WTC11 (cell line): ENCODE measurements at regions not wholly inside any gene's neighbourhood (a gene's known extent, or its start where the extent isn't known, plus 50 kb on each side); places are given as distances from the start of the nearest gene placed in this dataset.

Experiments
- ETV6 ChIP-seq: sonication (generic); formaldehyde crosslinking; IDR thresholded peaks from 2 replicates; pipeline ENCODE4 v1.8.1; 2022; ENCODE audit warnings: mild to moderate bottlenecking, missing genetic modification reagents
- IRF2 ChIP-seq: sonication (generic); formaldehyde crosslinking; IDR thresholded peaks from 2 replicates; pipeline ENCODE4 v1.8.0; 2022; ENCODE audit warnings: low read depth, missing genetic modification reagents, borderline replicate concordance
- NR2C2 ChIP-seq: sonication (generic); formaldehyde crosslinking; IDR thresholded peaks from 2 replicates; pipeline ENCODE4 v1.8.0; 2022; ENCODE audit warnings: mild to moderate bottlenecking, missing genetic modification reagents
- TCF7 ChIP-seq: sonication (generic); formaldehyde crosslinking; IDR thresholded peaks from 2 replicates; pipeline ENCODE4 v1.8.0; 2022; ENCODE audit warnings: mild to moderate bottlenecking, low read depth, missing genetic modification reagents, moderate library complexity
- ZNF396 ChIP-seq: fragments of 250-450 bp; sonication (Bioruptor Pico); IDR thresholded peaks from 2 replicates; pipeline ENCODE4 v1.8.0; 2021; ENCODE audit warnings: mild to moderate bottlenecking, moderate library complexity, borderline replicate concordance
- ZNF416 ChIP-seq: fragments of 250-450 bp; sonication (Bioruptor Pico); IDR thresholded peaks from 2 replicates; pipeline ENCODE4 v1.9.0; 2021; ENCODE audit warnings: mild to moderate bottlenecking, inconsistent platforms
- TF ChIP-seq, protein P1 (sequence below): fragments of 200-600 bp; IDR thresholded peaks from 2 replicates; pipeline ENCODE4 v1.8.0; 2022; ENCODE audit warnings: antibody characterized with exemption
- TF ChIP-seq, protein P2 (sequence below): sonication (generic); formaldehyde crosslinking; IDR thresholded peaks from 2 replicates; pipeline ENCODE4 v1.8.0; 2022; ENCODE audit warnings: mild to moderate bottlenecking, missing genetic modification reagents
- TF ChIP-seq, protein P3 (sequence below): sonication (generic); formaldehyde crosslinking; IDR thresholded peaks from 2 replicates; pipeline ENCODE4 v1.8.1; 2022; ENCODE audit warnings: missing genetic modification reagents, borderline replicate concordance
- TF ChIP-seq, protein P4 (sequence below): sonication (generic); formaldehyde crosslinking; IDR thresholded peaks from 2 replicates; pipeline ENCODE4 v1.8.1; 2022; ENCODE audit warnings: low read depth, missing genetic modification reagents, borderline replicate concordance
- TF ChIP-seq, protein P5 (sequence below): sonication (generic); formaldehyde crosslinking; IDR thresholded peaks from 2 replicates; pipeline ENCODE4 v1.8.0; 2022; ENCODE audit warnings: mild to moderate bottlenecking, missing genetic modification reagents
- TF ChIP-seq, protein P6 (sequence below): sonication (generic); formaldehyde crosslinking; IDR thresholded peaks from 2 replicates; pipeline ENCODE4 v1.8.0; 2022; ENCODE audit warnings: missing genetic modification reagents

DNA sequence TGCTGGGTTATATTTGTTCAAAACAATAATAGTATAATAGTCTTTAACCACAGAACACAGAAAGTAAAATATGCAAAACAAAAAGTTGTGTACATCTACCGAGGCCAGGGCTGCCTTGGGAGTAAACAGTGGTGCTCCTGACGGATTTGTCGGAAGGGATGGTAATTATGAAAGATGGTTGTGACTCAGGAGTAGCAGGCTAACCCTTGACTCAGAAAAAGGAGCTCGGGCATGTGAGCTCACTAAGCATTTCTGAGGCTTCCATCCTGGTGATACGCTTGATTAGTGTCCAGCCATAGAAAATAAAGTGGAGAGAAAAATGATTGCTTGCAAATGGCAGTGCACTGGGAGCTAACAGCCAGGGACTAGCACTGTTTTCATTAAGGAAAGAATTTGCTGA is 53.2 kb upstream of the SPANXB1 start:
- TF ChIP-seq ZNF396 (no peak), IRF2 (CRISPR knock-in tag) (no peak), NR2C2 (no peak), TCF7 (CRISPR knock-in tag) (no peak), ZNF416 (CRISPR knock-in tag) (no peak), ETV6 (CRISPR knock-in tag) (no peak)
- TF ChIP-seq, protein P1, sequence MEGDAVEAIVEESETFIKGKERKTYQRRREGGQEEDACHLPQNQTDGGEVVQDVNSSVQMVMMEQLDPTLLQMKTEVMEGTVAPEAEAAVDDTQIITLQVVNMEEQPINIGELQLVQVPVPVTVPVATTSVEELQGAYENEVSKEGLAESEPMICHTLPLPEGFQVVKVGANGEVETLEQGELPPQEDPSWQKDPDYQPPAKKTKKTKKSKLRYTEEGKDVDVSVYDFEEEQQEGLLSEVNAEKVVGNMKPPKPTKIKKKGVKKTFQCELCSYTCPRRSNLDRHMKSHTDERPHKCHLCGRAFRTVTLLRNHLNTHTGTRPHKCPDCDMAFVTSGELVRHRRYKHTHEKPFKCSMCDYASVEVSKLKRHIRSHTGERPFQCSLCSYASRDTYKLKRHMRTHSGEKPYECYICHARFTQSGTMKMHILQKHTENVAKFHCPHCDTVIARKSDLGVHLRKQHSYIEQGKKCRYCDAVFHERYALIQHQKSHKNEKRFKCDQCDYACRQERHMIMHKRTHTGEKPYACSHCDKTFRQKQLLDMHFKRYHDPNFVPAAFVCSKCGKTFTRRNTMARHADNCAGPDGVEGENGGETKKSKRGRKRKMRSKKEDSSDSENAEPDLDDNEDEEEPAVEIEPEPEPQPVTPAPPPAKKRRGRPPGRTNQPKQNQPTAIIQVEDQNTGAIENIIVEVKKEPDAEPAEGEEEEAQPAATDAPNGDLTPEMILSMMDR, result no peak
- TF ChIP-seq, protein P2, sequence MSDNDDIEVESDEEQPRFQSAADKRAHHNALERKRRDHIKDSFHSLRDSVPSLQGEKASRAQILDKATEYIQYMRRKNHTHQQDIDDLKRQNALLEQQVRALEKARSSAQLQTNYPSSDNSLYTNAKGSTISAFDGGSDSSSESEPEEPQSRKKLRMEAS (CRISPR knock-in tag), result no peak
- TF ChIP-seq, protein P3, sequence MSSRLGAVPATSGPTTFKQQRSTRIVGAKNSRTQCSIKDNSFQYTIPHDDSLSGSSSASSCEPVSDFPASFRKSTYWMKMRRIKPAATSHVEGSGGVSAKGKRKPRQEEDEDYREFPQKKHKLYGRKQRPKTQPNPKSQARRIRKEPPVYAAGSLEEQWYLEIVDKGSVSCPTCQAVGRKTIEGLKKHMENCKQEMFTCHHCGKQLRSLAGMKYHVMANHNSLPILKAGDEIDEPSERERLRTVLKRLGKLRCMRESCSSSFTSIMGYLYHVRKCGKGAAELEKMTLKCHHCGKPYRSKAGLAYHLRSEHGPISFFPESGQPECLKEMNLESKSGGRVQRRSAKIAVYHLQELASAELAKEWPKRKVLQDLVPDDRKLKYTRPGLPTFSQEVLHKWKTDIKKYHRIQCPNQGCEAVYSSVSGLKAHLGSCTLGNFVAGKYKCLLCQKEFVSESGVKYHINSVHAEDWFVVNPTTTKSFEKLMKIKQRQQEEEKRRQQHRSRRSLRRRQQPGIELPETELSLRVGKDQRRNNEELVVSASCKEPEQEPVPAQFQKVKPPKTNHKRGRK, result no peak
- TF ChIP-seq, protein P4, sequence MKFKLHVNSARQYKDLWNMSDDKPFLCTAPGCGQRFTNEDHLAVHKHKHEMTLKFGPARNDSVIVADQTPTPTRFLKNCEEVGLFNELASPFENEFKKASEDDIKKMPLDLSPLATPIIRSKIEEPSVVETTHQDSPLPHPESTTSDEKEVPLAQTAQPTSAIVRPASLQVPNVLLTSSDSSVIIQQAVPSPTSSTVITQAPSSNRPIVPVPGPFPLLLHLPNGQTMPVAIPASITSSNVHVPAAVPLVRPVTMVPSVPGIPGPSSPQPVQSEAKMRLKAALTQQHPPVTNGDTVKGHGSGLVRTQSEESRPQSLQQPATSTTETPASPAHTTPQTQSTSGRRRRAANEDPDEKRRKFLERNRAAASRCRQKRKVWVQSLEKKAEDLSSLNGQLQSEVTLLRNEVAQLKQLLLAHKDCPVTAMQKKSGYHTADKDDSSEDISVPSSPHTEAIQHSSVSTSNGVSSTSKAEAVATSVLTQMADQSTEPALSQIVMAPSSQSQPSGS (CRISPR knock-in tag), result no peak
- TF ChIP-seq, protein P5, sequence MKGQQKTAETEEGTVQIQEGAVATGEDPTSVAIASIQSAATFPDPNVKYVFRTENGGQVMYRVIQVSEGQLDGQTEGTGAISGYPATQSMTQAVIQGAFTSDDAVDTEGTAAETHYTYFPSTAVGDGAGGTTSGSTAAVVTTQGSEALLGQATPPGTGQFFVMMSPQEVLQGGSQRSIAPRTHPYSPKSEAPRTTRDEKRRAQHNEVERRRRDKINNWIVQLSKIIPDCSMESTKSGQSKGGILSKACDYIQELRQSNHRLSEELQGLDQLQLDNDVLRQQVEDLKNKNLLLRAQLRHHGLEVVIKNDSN, result no peak
- TF ChIP-seq, protein P6, sequence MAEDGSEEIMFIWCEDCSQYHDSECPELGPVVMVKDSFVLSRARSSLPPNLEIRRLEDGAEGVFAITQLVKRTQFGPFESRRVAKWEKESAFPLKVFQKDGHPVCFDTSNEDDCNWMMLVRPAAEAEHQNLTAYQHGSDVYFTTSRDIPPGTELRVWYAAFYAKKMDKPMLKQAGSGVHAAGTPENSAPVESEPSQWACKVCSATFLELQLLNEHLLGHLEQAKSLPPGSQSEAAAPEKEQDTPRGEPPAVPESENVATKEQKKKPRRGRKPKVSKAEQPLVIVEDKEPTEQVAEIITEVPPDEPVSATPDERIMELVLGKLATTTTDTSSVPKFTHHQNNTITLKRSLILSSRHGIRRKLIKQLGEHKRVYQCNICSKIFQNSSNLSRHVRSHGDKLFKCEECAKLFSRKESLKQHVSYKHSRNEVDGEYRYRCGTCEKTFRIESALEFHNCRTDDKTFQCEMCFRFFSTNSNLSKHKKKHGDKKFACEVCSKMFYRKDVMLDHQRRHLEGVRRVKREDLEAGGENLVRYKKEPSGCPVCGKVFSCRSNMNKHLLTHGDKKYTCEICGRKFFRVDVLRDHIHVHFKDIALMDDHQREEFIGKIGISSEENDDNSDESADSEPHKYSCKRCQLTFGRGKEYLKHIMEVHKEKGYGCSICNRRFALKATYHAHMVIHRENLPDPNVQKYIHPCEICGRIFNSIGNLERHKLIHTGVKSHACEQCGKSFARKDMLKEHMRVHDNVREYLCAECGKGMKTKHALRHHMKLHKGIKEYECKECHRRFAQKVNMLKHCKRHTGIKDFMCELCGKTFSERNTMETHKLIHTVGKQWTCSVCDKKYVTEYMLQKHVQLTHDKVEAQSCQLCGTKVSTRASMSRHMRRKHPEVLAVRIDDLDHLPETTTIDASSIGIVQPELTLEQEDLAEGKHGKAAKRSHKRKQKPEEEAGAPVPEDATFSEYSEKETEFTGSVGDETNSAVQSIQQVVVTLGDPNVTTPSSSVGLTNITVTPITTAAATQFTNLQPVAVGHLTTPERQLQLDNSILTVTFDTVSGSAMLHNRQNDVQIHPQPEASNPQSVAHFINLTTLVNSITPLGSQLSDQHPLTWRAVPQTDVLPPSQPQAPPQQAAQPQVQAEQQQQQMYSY, result no peak
